ENCODE measurements at regions not wholly inside any gene's neighbourhood (a gene's known extent, or its start where the extent isn't known, plus 50 kb on each side); places are given as distances from the start of the nearest gene placed in this dataset.

DNA sequence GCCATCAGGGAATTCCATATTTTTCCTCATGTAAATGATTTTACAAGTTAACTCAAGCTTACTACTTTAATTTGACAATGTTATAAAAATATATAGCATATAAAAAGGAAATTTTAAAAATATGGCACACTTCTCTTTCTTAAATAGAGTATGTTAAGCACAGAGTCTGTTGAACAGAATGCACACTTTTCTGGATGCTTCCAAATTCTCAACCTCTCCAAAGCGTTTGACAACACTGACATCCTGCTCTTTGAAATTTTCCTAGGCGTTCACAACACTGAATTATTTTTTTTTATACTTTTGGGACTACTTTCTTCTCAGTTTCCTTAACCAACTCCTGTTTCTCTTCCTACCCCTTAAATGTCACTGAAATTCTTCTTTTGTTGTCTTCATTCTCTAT is 117.8 kb upstream of the PLXNA2 start:
- TF ChIP-seq CTCF (IDR thresholded peaks at IDR 0.05) = no peak
- no peak for ATAC-seq (ENCODE audit: low FRiP score)

DNA sequence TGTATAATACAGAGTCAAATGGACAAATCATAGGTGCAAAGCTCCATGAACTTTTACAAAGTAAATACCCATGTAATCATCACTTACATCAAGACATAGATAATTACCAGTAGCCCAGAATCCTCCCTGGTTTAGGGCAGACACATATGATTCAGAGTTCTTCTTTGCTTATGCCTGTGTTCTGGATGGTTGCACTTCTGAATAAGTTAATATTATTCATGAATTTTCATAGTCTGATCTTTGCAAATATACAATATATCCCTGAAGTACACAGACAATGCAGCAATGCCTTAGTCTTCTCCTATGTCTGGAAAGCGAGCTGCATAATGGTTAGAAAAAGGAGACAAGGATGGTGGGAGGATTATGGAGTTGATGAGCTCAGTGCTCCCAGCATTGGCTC is 122.4 kb upstream of the PLXNA2 start:
- ATAC-seq (ENCODE audit: low FRiP score) (no peak), DNase-seq (ENCODE audit: low spot score) (no peak)
- no peak for TF ChIP-seq CTCF (IDR thresholded peaks at IDR 0.05)

More for the DNA sequence above, 117.8 kb upstream of the PLXNA2 start:
- DNase-seq (ENCODE audit: low spot score) = no peak

- DNase-seq (ENCODE audit: low spot score) = no peak
- no peak for TF ChIP-seq CTCF (IDR thresholded peaks at IDR 0.05)
- no peak for ATAC-seq (ENCODE audit: low FRiP score)
These were observed 124.9 kb upstream of the PLXNA2 start for GRCh38 chr1:208369045-208369444.

DNA sequence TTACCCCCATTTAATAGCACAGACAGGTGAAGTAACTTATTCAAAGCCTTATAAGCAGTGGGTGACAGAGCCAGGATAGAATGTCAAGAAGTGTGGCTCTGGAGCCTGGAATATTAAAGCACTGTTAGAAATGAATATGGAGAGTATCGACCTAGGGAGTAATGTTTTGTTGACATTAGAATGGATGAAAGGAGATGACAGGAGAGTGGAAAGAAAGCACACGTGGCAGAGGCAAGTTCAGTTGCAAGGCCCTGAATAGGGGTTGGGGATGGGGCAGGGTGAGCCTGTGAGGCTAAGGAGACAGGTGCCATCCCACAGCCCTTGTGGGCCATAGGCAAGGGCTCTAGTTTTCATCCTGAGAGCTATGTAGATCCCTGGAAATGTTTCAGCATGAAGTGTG is 125.5 kb upstream of the PLXNA2 start:
- no peak for TF ChIP-seq CTCF (IDR thresholded peaks at IDR 0.05)
- no peak for ATAC-seq (ENCODE audit: low FRiP score)
- DNase-seq (ENCODE audit: low spot score) = no peak

DNA sequence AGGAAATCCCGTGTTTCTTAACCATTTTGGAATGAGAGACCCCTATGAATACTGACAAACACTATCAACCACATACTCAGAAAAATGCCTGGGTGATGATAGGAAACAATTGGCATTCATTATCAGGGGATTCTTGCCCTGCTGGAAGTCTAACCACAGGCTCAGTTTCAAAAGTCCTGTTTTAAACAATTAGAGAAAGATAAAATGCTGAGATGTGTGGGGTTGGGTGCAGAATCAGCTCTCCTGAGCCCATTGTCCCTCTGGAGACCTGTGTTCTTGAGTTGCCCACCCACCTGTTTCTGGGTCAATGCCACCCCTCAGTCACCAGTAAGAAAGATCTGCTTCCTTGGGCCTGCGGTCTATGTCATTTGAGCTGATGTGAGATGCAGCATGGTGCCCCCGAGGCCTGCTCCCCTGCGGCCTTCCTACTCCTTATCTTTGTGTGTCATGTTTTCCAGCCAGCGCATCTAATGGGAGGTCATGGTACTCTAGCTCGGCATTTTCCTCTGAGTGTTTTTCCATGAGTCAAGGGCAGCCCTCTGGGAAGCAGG is 130.3 kb upstream of the PLXNA2 start:
- no peak for TF ChIP-seq CTCF (IDR thresholded peaks at IDR 0.05)
- ATAC-seq (ENCODE audit: low FRiP score) (no peak), DNase-seq (ENCODE audit: low spot score) (no peak)

- no peak for ATAC-seq (ENCODE audit: low FRiP score)
These were observed 137.3 kb upstream of the PLXNA2 start for GRCh38 chr1:208381481-208381880.

More at GRCh38 chr1:208381481-208381880, 137.3 kb upstream of the PLXNA2 start:
- no peak for DNase-seq (ENCODE audit: low spot score)
- no peak for TF ChIP-seq CTCF (IDR thresholded peaks at IDR 0.05)
